Stomach (tissue), 8 donors: ENCODE measurements at regions not wholly inside any gene's neighbourhood (a gene's known extent, or its start where the extent isn't known, plus 50 kb on each side); places are given as distances from the start of the nearest gene placed in this dataset.

Experiments
- DNase-seq, 2 donors: peaks; one replicate each; pipeline versions ENCODE4 v3.0.0 to v3.0.0-alpha.2; 2013 to 2019
- H3K27ac ChIP-seq, 5 donors: fragments of 200-600 bp in 4 of 5; sonication (generic) in 4 of 5; one replicate each; pipeline ENCODE4 v1.5.1; 2013 to 2019; ENCODE audit warnings: mild to moderate bottlenecking in 1 of 5, moderate library complexity in 1 of 5
- H3K27me3 ChIP-seq, 3 donors: fragments of 200-600 bp; sonication (generic); one replicate each; pipeline ENCODE4 v1.5.1; 2017 to 2019; ENCODE audit warnings: mixed run types in 1 of 3
- H3K36me3 ChIP-seq, 4 donors: fragments of 200-600 bp; sonication (generic); 1 replicate in 3 of 4; 2 replicates in 1 of 4; pipeline ENCODE4 v1.5.1; 2016 to 2019
- H3K4me1 ChIP-seq, 4 donors: fragments of 200-600 bp; sonication (generic); one replicate each; pipeline ENCODE4 v1.5.1; 2016 to 2019
- H3K4me3 ChIP-seq, 4 donors: fragments of 200-600 bp; sonication (generic) in 3 of 4; one replicate each; pipeline ENCODE4 v1.5.1; 2016 to 2019; ENCODE audit warnings: mild to moderate bottlenecking in 1 of 4
- H3K9me3 ChIP-seq, 4 donors: fragments of 200-600 bp; sonication (generic); one replicate each; pipeline ENCODE4 v1.5.1; 2016 to 2019
- CTCF ChIP-seq, 7 experiments: fragments of 450-650 bp in 4 of 7; fragments of 200-600 bp in 3 of 7; sonication (generic) in 3 of 7; IDR thresholded peaks; one replicate each; pipeline ENCODE4 v1.5.1; 2016 to 2019; ENCODE audit warnings: antibody characterized with exemption in 7 of 7, control low read depth in 2 of 7, mild to moderate bottlenecking in 1 of 7
- EP300 ChIP-seq: sonication (generic); formaldehyde crosslinking; IDR thresholded peaks from one replicate; pipeline ENCODE4 v1.6.1; 2017; ENCODE audit warnings: antibody characterized with exemption
- POLR2A ChIP-seq, 4 donors: fragments of 450-650 bp; IDR thresholded peaks; one replicate each; pipeline ENCODE4 v1.6.1; 2016; ENCODE audit warnings: antibody characterized with exemption in 4 of 4, control low read depth in 2 of 4, mild to moderate bottlenecking in 1 of 4, moderate library complexity in 1 of 4
- POLR2AphosphoS5 ChIP-seq, 3 donors: sonication (generic); formaldehyde crosslinking; IDR thresholded peaks; one replicate each; pipeline ENCODE4 v1.6.1; 2016; ENCODE audit warnings: antibody characterized with exemption in 3 of 3
- WGBS, 5 donors: extraction: QIAGEN DNeasy Blood & Tissue Kit in 3 of 5; methylation state at CpG; one replicate each; pipeline versions ENCODE4 v1.1.5 to v1.1.7; 2013 to 2018; 5-methylcytosine and 5-hydroxymethylcytosine counted together
- intact Hi-C: fragments of 100-400 bp; cut with DNase I; formaldehyde crosslinking; loops from one replicate; pipeline ENCODE4 v1.15.1; 2023; ENCODE audit warnings: low total_unique reads
- donor health status: healthy with polysubstance abuse.
- donor health status: Bipolar disorder and iron deficiency.
- donor health status: healthy.

- intact Hi-C loops: no loop called here
- Histone ChIP-seq H3K4me3 (no peak overlapping the region), H3K27ac (no peak overlapping the region), H3K27me3 (no peaks in the 10 kb centered on the region), H3K4me1 (peaks cover 0 to 7% (median 0%) of the 10 kb centered on the region in 4 donors), H3K9me3 (no peaks in the 10 kb centered on the region), H3K36me3 (no peaks in the 10 kb centered on the region)
- no peak for DNase-seq
- 72 to 83% (median 80%) methylated on average over 7 of the region's 7 CpGs for WGBS, 5 donors
- TF ChIP-seq POLR2AphosphoS5 (IDR thresholded peaks at IDR 0.05) (no peak), CTCF (IDR thresholded peaks at IDR 0.05) (no peak), POLR2A (IDR thresholded peaks at IDR 0.05) (no peak), EP300 (no peak)
Observed at GRCh38 chr9:106728860-106729259, 134.1 kb upstream of the ZNF462 start.

- Histone ChIP-seq H3K36me3 (no peaks in the 10 kb centered on the region), H3K9me3 (no peaks in the 10 kb centered on the region), H3K27ac (no peak overlapping the region), H3K4me3 (no peak overlapping the region), H3K27me3 (no peaks in the 10 kb centered on the region), H3K4me1 (peaks cover 0 to 7% (median 0%) of the 10 kb centered on the region in 4 donors)
- WGBS, 5 donors: 36 to 67% (median 56%) methylated on average over 1 of the region's 1 CpG
- DNase-seq: no peak
- intact Hi-C loops: no loop called here
- TF ChIP-seq POLR2AphosphoS5 (IDR thresholded peaks at IDR 0.05) (no peak), EP300 (no peak), POLR2A (IDR thresholded peaks at IDR 0.05) (no peak), CTCF (IDR thresholded peaks at IDR 0.05) (no peak)
Observed at GRCh38 chr9:106731910-106732309, 131.1 kb upstream of the ZNF462 start.

- Histone ChIP-seq H3K4me1 (no peaks in the 10 kb centered on the region), H3K4me3 (no peak overlapping the region), H3K9me3 (no peaks in the 10 kb centered on the region), H3K27me3 (no peaks in the 10 kb centered on the region), H3K27ac (no peak overlapping the region), H3K36me3 (no peaks in the 10 kb centered on the region)
- no peak for DNase-seq
- intact Hi-C loops: no loop called here
- WGBS, 5 donors: 24 to 72% (median 55%) methylated on average over 3 of the region's 3 CpGs
- TF ChIP-seq POLR2A (IDR thresholded peaks at IDR 0.05): no peak
- TF ChIP-seq CTCF (IDR thresholded peaks at IDR 0.05): no peak
- no peak for TF ChIP-seq POLR2AphosphoS5 (IDR thresholded peaks at IDR 0.05)
- TF ChIP-seq EP300: no peak
Observed at GRCh38 chr9:106733828-106734380, 129.1 kb upstream of the ZNF462 start.

GRCh38 chr9:106737516-106737915 is 125.5 kb upstream of the ZNF462 start:
- Histone ChIP-seq H3K27me3 (no peaks in the 10 kb centered on the region), H3K27ac (no peak overlapping the region), H3K9me3 (no peaks in the 10 kb centered on the region), H3K4me3 (no peak overlapping the region), H3K36me3 (no peaks in the 10 kb centered on the region), H3K4me1 (no peaks in the 10 kb centered on the region)
- WGBS, 5 donors: 66 to 75% (median 73%) methylated on average over 3 of the region's 3 CpGs
- intact Hi-C loops: no loop called here
- TF ChIP-seq EP300: no peak
- TF ChIP-seq POLR2AphosphoS5 (IDR thresholded peaks at IDR 0.05): no peak
- TF ChIP-seq POLR2A (IDR thresholded peaks at IDR 0.05): no peak
- TF ChIP-seq CTCF (IDR thresholded peaks at IDR 0.05): no peak
- no peak for DNase-seq
